HEK293 (cell line): ENCODE measurements at regions not wholly inside any gene's neighbourhood (a gene's known extent, or its start where the extent isn't known, plus 50 kb on each side); places are given as distances from the start of the nearest gene placed in this dataset.
A peak's percentile ranks its signal among the peaks of the same experiment; 100 is the strongest.

ENCODE experiments used
- CTCF ChIA-PET: fragments of 350-600 bp; formaldehyde crosslinking; extraction: SDS; loops from one replicate; lab custom pipeline; 2021; ENCODE audit warnings: antibody characterized with exemption; lab: Yijun Ruan, JAX
- POLR2A ChIA-PET: fragments of 300-600 bp; formaldehyde crosslinking; extraction: SDS; loops from one replicate; lab custom pipeline; 2020; ENCODE audit warnings: antibody characterized with exemption, inconsistent platforms; lab: Yijun Ruan, JAX
- H3K27ac ChIP-seq: fragments of 200-500 bp; sonication (Bioruptor generic); 2 replicates; pipeline ENCODE4 v1.5.1; 2014; ENCODE audit warnings: low read depth, low read length, control low read depth, inconsistent platforms; ENCODE audit errors: extremely low read depth
- H3K36me3 ChIP-seq, 2 experiments: fragments of 200-500 bp in 1 of 2; sonication (Bioruptor generic) in 1 of 2; 1 replicate in 1 of 2; 2 replicates in 1 of 2; pipeline ENCODE4 v1.5.1; 2014 to 2017; ENCODE audit warnings: inconsistent platforms in 2 of 2, low read length in 2 of 2; ENCODE audit not compliant: control insufficient read depth in 2 of 2, insufficient read depth in 1 of 2
- H3K4me1 ChIP-seq: fragments of 200-500 bp; sonication (Bioruptor generic); 2 replicates; pipeline ENCODE4 v1.5.1; 2014; ENCODE audit warnings: mild to moderate bottlenecking, low read length, inconsistent platforms; ENCODE audit not compliant: control insufficient read depth, insufficient read depth
- H3K4me3 ChIP-seq: 2 replicates; pipeline ENCODE4 v1.5.1; 2011; ENCODE audit warnings: low read depth, mild to moderate bottlenecking, control low read depth, low read length, moderate library complexity
- H3K9me3 ChIP-seq: fragments of 200-500 bp; sonication (Bioruptor generic); 2 replicates; pipeline ENCODE4 v1.5.1; 2014; ENCODE audit warnings: low read depth, low read length, inconsistent platforms; ENCODE audit not compliant: control insufficient read depth, insufficient read depth
- FEZF1 ChIP-seq: fragments of 450-650 bp; formaldehyde crosslinking; IDR thresholded peaks from 2 replicates; pipeline ENCODE4 v1.5.1; 2016; ENCODE audit warnings: missing biosample characterization, missing genetic modification characterization
- HOXD13 ChIP-seq: sonication (generic); formaldehyde crosslinking; IDR thresholded peaks from 2 replicates; pipeline ENCODE4 v1.8.0; 2022; ENCODE audit warnings: missing genetic modification reagents, borderline replicate concordance
- SP2 ChIP-seq: fragments of 450-650 bp; formaldehyde crosslinking; IDR thresholded peaks from 2 replicates; pipeline ENCODE4 v1.5.1; 2016; ENCODE audit warnings: missing biosample characterization, missing genetic modification characterization
- TCF7L2 ChIP-seq: IDR thresholded peaks from 2 replicates; pipeline ENCODE4 v1.6.1; 2011; ENCODE audit warnings: low read depth, mild to moderate bottlenecking, inconsistent platforms, low read length, moderate library complexity, borderline replicate concordance
- TRIM28 ChIP-seq: IDR thresholded peaks from 2 replicates; pipeline ENCODE4 v1.6.1; 2011; ENCODE audit warnings: low read length, control low read depth, borderline replicate concordance
- ZNF416 ChIP-seq: fragments of 450-650 bp; formaldehyde crosslinking; IDR thresholded peaks from 2 replicates; pipeline ENCODE4 v1.5.1; 2016; ENCODE audit warnings: missing biosample characterization, missing genetic modification characterization
- ZNF433 ChIP-seq: fragments of 450-650 bp; formaldehyde crosslinking; IDR thresholded peaks from 2 replicates; pipeline ENCODE4 v1.5.1; 2016; ENCODE audit warnings: missing biosample characterization, missing genetic modification characterization, low read depth
- ZNF473 ChIP-seq: fragments of 450-650 bp; formaldehyde crosslinking; IDR thresholded peaks from 2 replicates; pipeline ENCODE4 v1.5.1; 2017; ENCODE audit warnings: missing biosample characterization, missing genetic modification characterization
- ZNF48 ChIP-seq: fragments of 450-650 bp; formaldehyde crosslinking; IDR thresholded peaks from 2 replicates; pipeline ENCODE4 v1.5.1; 2016; ENCODE audit warnings: missing biosample characterization, missing genetic modification characterization
- ZNF571 ChIP-seq: fragments of 450-650 bp; formaldehyde crosslinking; IDR thresholded peaks from 2 replicates; pipeline ENCODE4 v1.5.0; 2017; ENCODE audit warnings: missing biosample characterization, missing genetic modification characterization
- ZNF621 ChIP-seq: fragments of 450-650 bp; formaldehyde crosslinking; IDR thresholded peaks from 2 replicates; pipeline ENCODE4 v1.5.1; 2017; ENCODE audit warnings: missing biosample characterization, missing genetic modification characterization
- ZNF654 ChIP-seq: fragments of 450-650 bp; formaldehyde crosslinking; IDR thresholded peaks from 2 replicates; pipeline ENCODE4 v1.5.1; 2016; ENCODE audit warnings: low read depth, missing biosample characterization, missing genetic modification characterization
- ZNF843 ChIP-seq: fragments of 450-650 bp; formaldehyde crosslinking; IDR thresholded peaks from 2 replicates; pipeline ENCODE4 v1.5.1; 2016; ENCODE audit warnings: missing biosample characterization, missing genetic modification characterization
- TF ChIP-seq, protein P1 (sequence below): fragments of 450-650 bp; formaldehyde crosslinking; IDR thresholded peaks from 2 replicates; pipeline ENCODE4 v1.5.1; 2017; ENCODE audit warnings: missing biosample characterization, missing genetic modification characterization
- TF ChIP-seq, protein P2 (sequence below): fragments of 450-650 bp; formaldehyde crosslinking; conservative IDR thresholded peaks from 2 replicates; pipeline ENCODE4 v1.5.1; 2016; ENCODE audit warnings: low read depth, missing biosample characterization, missing genetic modification characterization
- TF ChIP-seq, protein P3 (sequence below): fragments of 450-650 bp; formaldehyde crosslinking; IDR thresholded peaks from 2 replicates; pipeline ENCODE4 v1.5.1; 2016; ENCODE audit warnings: missing biosample characterization, missing genetic modification characterization
- TF ChIP-seq, protein P4 (sequence below): sonication (generic); formaldehyde crosslinking; IDR thresholded peaks from 2 replicates; pipeline ENCODE4 v1.8.1; 2022; ENCODE audit warnings: mild to moderate bottlenecking, moderate library complexity, missing genetic modification reagents

GRCh38 chr1:239802275-239802674 lies 289.4 kb upstream of the FMN2 start:
- TF ChIP-seq, protein P1, sequence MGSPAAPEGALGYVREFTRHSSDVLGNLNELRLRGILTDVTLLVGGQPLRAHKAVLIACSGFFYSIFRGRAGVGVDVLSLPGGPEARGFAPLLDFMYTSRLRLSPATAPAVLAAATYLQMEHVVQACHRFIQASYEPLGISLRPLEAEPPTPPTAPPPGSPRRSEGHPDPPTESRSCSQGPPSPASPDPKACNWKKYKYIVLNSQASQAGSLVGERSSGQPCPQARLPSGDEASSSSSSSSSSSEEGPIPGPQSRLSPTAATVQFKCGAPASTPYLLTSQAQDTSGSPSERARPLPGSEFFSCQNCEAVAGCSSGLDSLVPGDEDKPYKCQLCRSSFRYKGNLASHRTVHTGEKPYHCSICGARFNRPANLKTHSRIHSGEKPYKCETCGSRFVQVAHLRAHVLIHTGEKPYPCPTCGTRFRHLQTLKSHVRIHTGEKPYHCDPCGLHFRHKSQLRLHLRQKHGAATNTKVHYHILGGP (tag by site-specific recombination) = no peak
- TF ChIP-seq FEZF1 (no peak), ZNF621 (no peak), ZNF416 (tag by site-specific recombination) (no peak), ZNF48 (tag by site-specific recombination) (no peak), SP2 (tag by site-specific recombination) (no peak), ZNF654 (tag by site-specific recombination) (no peak), ZNF843 (tag by site-specific recombination) (no peak), ZNF571 (no peak), ZNF473 (tag by site-specific recombination) (no peak)
- TF ChIP-seq, protein P2, sequence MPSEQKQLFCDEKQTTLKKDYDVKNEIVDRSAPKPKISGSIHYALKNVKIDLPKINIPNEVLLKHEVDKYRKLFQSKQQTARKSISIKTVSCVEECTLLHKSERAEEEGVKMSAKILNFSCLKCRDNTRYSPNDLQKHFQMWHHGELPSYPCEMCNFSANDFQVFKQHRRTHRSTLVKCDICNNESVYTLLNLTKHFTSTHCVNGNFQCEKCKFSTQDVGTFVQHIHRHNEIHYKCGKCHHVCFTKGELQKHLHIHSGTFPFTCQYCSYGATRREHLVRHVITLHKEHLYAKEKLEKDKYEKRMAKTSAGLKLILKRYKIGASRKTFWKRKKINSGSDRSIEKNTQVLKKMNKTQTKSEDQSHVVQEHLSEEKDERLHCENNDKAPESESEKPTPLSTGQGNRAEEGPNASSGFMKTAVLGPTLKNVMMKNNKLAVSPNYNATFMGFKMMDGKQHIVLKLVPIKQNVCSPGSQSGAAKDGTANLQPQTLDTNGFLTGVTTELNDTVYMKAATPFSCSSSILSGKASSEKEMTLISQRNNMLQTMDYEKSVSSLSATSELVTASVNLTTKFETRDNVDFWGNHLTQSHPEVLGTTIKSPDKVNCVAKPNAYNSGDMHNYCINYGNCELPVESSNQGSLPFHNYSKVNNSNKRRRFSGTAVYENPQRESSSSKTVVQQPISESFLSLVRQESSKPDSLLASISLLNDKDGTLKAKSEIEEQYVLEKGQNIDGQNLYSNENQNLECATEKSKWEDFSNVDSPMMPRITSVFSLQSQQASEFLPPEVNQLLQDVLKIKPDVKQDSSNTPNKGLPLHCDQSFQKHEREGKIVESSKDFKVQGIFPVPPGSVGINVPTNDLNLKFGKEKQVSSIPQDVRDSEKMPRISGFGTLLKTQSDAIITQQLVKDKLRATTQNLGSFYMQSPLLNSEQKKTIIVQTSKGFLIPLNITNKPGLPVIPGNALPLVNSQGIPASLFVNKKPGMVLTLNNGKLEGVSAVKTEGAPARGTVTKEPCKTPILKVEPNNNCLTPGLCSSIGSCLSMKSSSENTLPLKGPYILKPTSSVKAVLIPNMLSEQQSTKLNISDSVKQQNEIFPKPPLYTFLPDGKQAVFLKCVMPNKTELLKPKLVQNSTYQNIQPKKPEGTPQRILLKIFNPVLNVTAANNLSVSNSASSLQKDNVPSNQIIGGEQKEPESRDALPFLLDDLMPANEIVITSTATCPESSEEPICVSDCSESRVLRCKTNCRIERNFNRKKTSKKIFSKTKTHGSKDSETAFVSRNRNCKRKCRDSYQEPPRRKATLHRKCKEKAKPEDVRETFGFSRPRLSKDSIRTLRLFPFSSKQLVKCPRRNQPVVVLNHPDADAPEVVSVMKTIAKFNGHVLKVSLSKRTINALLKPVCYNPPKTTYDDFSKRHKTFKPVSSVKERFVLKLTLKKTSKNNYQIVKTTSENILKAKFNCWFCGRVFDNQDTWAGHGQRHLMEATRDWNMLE = no peak
- Histone ChIP-seq H3K36me3 (peaks cover 0 to 2% of the 10 kb centered on the region in 2 experiments; a peak in 1 of 3 replicates), H3K9me3 (no peaks in the 10 kb centered on the region), H3K27ac (no peak overlapping the region), H3K4me3 (no peak overlapping the region), H3K4me1 (peaks cover 12% of the 10 kb centered on the region)
- ChIA-PET POLR2A (no interaction called here), CTCF (interaction anchor here (0.6 to 2.4 kb wide), 2 partner anchors 16 to 174 kb away, joined by 3 to 7 read pairs; no protein-coding TSS in a partner anchor)

DNA sequence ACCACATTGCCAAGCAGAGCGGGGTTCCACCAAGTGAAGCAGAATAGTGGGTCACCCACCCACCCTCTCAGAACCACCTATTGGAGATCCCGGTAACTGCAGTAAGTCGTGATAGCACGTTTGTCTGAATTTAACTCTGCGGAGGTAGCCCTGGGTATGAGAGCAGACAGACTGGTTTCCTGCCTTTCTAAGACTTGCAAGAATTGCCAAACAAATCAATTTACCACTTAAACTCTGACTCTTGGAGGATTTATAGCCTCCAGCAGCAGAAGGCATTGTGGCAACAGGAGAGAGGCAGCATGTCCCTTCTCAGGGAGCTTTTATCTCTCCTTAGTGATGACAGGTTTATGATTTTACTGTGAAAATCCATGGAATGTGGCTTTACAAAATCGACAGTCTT lies 287.9 kb upstream of the FMN2 start:
- H3K4me1 ChIP-seq = peaks cover 12% of the 10 kb centered on the region
- ChIA-PET CTCF (interaction anchor here (0.6 to 2.8 kb wide), 3 partner anchors 93 to 584 kb away, joined by 3 to 10 read pairs (median 4); no protein-coding TSS in a partner anchor), POLR2A (no interaction called here)
- H3K9me3 ChIP-seq = no peaks in the 10 kb centered on the region
- no peak overlapping the region for H3K27ac ChIP-seq
- H3K4me3 ChIP-seq = no peak overlapping the region
- TF ChIP-seq ZNF433 (tag by site-specific recombination) (no peak), HOXD13 (CRISPR knock-in tag) (peak; percentile 86; the same call in 1 of the 2 replicates), FEZF1 (peak; percentile 89), TCF7L2 (peak; percentile 99), TRIM28 (peak; percentile 63; the same call in 1 of the 2 replicates)
- TF ChIP-seq, protein P3, sequence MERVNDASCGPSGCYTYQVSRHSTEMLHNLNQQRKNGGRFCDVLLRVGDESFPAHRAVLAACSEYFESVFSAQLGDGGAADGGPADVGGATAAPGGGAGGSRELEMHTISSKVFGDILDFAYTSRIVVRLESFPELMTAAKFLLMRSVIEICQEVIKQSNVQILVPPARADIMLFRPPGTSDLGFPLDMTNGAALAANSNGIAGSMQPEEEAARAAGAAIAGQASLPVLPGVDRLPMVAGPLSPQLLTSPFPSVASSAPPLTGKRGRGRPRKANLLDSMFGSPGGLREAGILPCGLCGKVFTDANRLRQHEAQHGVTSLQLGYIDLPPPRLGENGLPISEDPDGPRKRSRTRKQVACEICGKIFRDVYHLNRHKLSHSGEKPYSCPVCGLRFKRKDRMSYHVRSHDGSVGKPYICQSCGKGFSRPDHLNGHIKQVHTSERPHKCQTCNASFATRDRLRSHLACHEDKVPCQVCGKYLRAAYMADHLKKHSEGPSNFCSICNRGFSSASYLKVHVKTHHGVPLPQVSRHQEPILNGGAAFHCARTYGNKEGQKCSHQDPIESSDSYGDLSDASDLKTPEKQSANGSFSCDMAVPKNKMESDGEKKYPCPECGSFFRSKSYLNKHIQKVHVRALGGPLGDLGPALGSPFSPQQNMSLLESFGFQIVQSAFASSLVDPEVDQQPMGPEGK (tag by site-specific recombination) = no peak
- TF ChIP-seq, protein P4, sequence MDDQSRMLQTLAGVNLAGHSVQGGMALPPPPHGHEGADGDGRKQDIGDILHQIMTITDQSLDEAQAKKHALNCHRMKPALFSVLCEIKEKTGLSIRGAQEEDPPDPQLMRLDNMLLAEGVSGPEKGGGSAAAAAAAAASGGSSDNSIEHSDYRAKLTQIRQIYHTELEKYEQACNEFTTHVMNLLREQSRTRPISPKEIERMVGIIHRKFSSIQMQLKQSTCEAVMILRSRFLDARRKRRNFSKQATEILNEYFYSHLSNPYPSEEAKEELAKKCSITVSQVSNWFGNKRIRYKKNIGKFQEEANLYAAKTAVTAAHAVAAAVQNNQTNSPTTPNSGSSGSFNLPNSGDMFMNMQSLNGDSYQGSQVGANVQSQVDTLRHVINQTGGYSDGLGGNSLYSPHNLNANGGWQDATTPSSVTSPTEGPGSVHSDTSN = peak; percentile 57; the same call in 1 of the 2 replicates
- peaks cover 0 to 2% of the 10 kb centered on the region in 2 experiments; a peak in 1 of 3 replicates for H3K36me3 ChIP-seq
